ENCODE measurements at regions not wholly inside any gene's neighbourhood (a gene's known extent, or its start where the extent isn't known, plus 50 kb on each side); places are given as distances from the start of the nearest gene placed in this dataset.

- no peak for DNase-seq (ENCODE audit: low spot score)
- in situ Hi-C loops (cut with MboI; ENCODE audit: low sequenced_read_pairs, unreplicated experiment), result no loop called here
- no peak for TF ChIP-seq CTCF (IDR thresholded peaks at IDR 0.05; ENCODE audit: borderline replicate concordance, control extremely low read depth, extremely low read depth, insufficient read depth, missing control alignments)
Measured at GRCh38 chr5:72658761-72659540, 151.7 kb upstream of the ZNF366 start.

GRCh38 chr5:72658161-72658560, 151.0 kb upstream of the ZNF366 start:
- no peak for DNase-seq (ENCODE audit: low spot score)
- in situ Hi-C loops (cut with MboI; ENCODE audit: low sequenced_read_pairs, unreplicated experiment), result no loop called here
- no peak for TF ChIP-seq CTCF (IDR thresholded peaks at IDR 0.05; ENCODE audit: borderline replicate concordance, control extremely low read depth, extremely low read depth, insufficient read depth, missing control alignments)

GRCh38 chr5:72656756-72657513, 149.7 kb upstream of the ZNF366 start:
- TF ChIP-seq CTCF (IDR thresholded peaks at IDR 0.05; ENCODE audit: borderline replicate concordance, control extremely low read depth, extremely low read depth, insufficient read depth, missing control alignments), result no peak
- no peak for DNase-seq (ENCODE audit: low spot score)
- in situ Hi-C loops (cut with MboI; ENCODE audit: low sequenced_read_pairs, unreplicated experiment), result no loop called here

- DNase-seq (ENCODE audit: low spot score), result no peak
- no peak for TF ChIP-seq CTCF (IDR thresholded peaks at IDR 0.05; ENCODE audit: borderline replicate concordance, control extremely low read depth, extremely low read depth, insufficient read depth, missing control alignments)
- in situ Hi-C loops (cut with MboI; ENCODE audit: low sequenced_read_pairs, unreplicated experiment), result no loop called here
Measured at GRCh38 chr5:72656331-72656730, 149.1 kb upstream of the ZNF366 start.

GRCh38 chr5:72654231-72654630, 147.0 kb upstream of the ZNF366 start:
- in situ Hi-C loops (cut with MboI; ENCODE audit: low sequenced_read_pairs, unreplicated experiment), result no loop called here
- TF ChIP-seq CTCF (IDR thresholded peaks at IDR 0.05; ENCODE audit: borderline replicate concordance, control extremely low read depth, extremely low read depth, insufficient read depth, missing control alignments), result no peak
- DNase-seq (ENCODE audit: low spot score), result no peak

GRCh38 chr5:72653586-72653985, 146.4 kb upstream of the ZNF366 start:
- no peak for DNase-seq (ENCODE audit: low spot score)
- in situ Hi-C loops (cut with MboI; ENCODE audit: low sequenced_read_pairs, unreplicated experiment), result no loop called here
- TF ChIP-seq CTCF (IDR thresholded peaks at IDR 0.05; ENCODE audit: borderline replicate concordance, control extremely low read depth, extremely low read depth, insufficient read depth, missing control alignments), result no peak
